ENCODE measurements at regions not wholly inside any gene's neighbourhood (a gene's known extent, or its start where the extent isn't known, plus 50 kb on each side); places are given as distances from the start of the nearest gene placed in this dataset.
"Not testable (repeated sequence)": the region's sequence is repeated elsewhere in the genome, so short reads cannot be mapped to it uniquely, and the experiment has no call there.

GRCh38 chr2:4908461-4908860 is 783.7 kb upstream of the SOX11 start:
- no peaks in the 10 kb centered on the region for H3K9me3 ChIP-seq (ENCODE audit: control insufficient read depth, low read length, poor library complexity, severe bottlenecking)
- no peak overlapping the region for H3K4me3 Mint-ChIP-seq
- no peak overlapping the region for H3K27ac Mint-ChIP-seq
- no peaks in the 10 kb centered on the region for H3K36me3 Mint-ChIP-seq (ENCODE audit: low read depth)
- H3K4me1 Mint-ChIP-seq, result no peaks in the 10 kb centered on the region
- no peaks in the 10 kb centered on the region for H3K27me3 Mint-ChIP-seq
- no peak for ATAC-seq
- DNase-seq, result no peak

DNA sequence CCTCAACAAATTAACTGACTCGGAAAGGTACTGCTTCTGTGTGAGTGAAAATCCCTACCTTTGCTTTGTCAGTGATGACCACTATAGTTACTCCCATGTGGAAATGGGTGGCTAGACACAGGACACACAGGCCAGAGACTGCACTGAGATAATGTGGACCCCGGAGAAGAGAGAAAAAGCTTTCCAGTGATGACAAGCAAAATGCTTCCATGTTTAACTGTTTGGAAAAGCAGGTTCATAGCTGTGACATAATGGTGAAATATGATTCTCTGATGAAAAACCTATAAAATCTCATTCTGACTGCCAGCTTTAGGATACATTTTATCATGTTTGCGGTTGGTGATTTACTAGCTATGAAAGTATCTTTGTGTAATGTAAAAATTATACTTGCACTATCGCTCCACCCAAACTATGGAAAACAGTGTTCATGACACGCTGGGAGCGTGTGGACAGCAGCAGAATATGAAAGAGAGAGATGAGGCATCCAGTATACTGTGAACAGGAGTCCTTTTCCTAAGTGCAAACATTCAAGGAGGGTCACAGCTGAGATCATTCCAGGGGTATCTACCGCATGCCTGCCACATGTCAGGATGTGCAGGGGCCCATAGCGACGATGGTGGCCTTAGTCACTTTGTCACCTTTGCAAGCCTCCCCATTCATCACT is 782.7 kb upstream of the SOX11 start:
- DNase-seq (no peak), ATAC-seq (no peak)
- Mint-ChIP-seq H3K4me3 (no peak overlapping the region), H3K36me3 (ENCODE audit: low read depth) (no peaks in the 10 kb centered on the region), H3K4me1 (no peaks in the 10 kb centered on the region), H3K27ac (no peak overlapping the region), H3K27me3 (no peaks in the 10 kb centered on the region)
- H3K9me3 ChIP-seq (ENCODE audit: control insufficient read depth, low read length, poor library complexity, severe bottlenecking), result no peaks in the 10 kb centered on the region

DNA sequence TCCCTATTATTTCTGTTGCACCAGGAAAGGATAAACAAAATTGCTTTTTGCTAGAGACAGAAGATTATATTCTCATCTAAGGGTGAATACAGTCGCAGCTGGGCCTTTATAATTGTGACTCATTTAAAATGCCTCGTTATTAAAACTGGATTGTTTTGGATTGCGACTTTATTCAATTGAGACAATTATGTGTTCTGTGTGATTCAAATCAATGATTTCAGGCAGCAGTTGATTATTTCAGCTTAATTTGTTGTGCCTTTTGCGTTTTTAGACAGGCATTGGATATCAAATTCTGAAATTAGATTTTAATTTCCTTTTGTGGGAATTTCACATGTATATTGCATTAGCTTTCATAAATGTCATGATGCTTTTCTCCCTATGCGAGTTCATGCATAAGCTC is 778.1 kb upstream of the SOX11 start:
- H3K9me3 ChIP-seq (ENCODE audit: control insufficient read depth, low read length, poor library complexity, severe bottlenecking), result no peaks in the 10 kb centered on the region
- ATAC-seq (no peak), DNase-seq (no peak)
- no peak overlapping the region for H3K27ac Mint-ChIP-seq
- no peak overlapping the region for H3K4me3 Mint-ChIP-seq
- no peaks in the 10 kb centered on the region for H3K4me1 Mint-ChIP-seq
- no peaks in the 10 kb centered on the region for H3K27me3 Mint-ChIP-seq
- H3K36me3 Mint-ChIP-seq (ENCODE audit: low read depth), result no peaks in the 10 kb centered on the region

DNA sequence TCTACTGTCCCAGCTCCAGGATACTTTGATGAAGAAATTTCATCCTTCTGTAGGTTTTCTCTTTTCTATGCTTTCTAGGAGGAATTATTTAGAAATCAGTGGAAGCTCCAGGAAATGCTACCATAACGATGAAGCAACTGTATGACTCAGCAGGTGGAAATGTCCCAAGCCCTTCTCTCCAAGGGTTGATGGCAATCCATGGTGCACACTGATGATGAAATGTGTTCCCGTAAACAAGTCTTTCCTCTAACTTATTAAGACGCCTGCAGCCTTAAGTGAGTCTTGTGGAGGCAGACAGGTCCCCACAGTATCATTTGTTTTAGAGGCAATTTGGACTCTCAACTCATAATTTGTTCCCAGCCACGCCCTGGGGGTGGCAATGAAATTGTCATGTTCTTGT is 777.6 kb upstream of the SOX11 start:
- DNase-seq, result no peak
- no peaks in the 10 kb centered on the region for H3K9me3 ChIP-seq (ENCODE audit: control insufficient read depth, low read length, poor library complexity, severe bottlenecking)
- Mint-ChIP-seq H3K4me1 (no peaks in the 10 kb centered on the region), H3K4me3 (no peak overlapping the region), H3K27me3 (no peaks in the 10 kb centered on the region), H3K36me3 (ENCODE audit: low read depth) (no peaks in the 10 kb centered on the region), H3K27ac (no peak overlapping the region)
- ATAC-seq, result no peak

- Mint-ChIP-seq H3K27ac (no peak overlapping the region), H3K4me1 (no peaks in the 10 kb centered on the region), H3K27me3 (no peaks in the 10 kb centered on the region), H3K36me3 (ENCODE audit: low read depth) (no peaks in the 10 kb centered on the region), H3K4me3 (no peak overlapping the region)
- no peaks in the 10 kb centered on the region for H3K9me3 ChIP-seq (ENCODE audit: control insufficient read depth, low read length, poor library complexity, severe bottlenecking)
- ATAC-seq, result no peak
- no peak for DNase-seq
Observed at GRCh38 chr2:4915357-4915756, 776.8 kb upstream of the SOX11 start.

GRCh38 chr2:4916094-4916493 is 776.1 kb upstream of the SOX11 start:
- DNase-seq (no peak), ATAC-seq (no peak)
- no peaks in the 10 kb centered on the region for H3K9me3 ChIP-seq (ENCODE audit: control insufficient read depth, low read length, poor library complexity, severe bottlenecking)
- H3K4me3 Mint-ChIP-seq, result no peak overlapping the region
- H3K36me3 Mint-ChIP-seq (ENCODE audit: low read depth), result no peaks in the 10 kb centered on the region
- H3K27ac Mint-ChIP-seq, result no peak overlapping the region
- H3K4me1 Mint-ChIP-seq, result no peaks in the 10 kb centered on the region
- H3K27me3 Mint-ChIP-seq, result no peaks in the 10 kb centered on the region

GRCh38 chr2:4930704-4931103 is 761.5 kb upstream of the SOX11 start:
- Mint-ChIP-seq H3K27ac (no peak overlapping the region), H3K36me3 (ENCODE audit: low read depth) (no peaks in the 10 kb centered on the region), H3K4me3 (no peak overlapping the region), H3K4me1 (no peaks in the 10 kb centered on the region), H3K27me3 (no peaks in the 10 kb centered on the region)
- no peaks in the 10 kb centered on the region for H3K9me3 ChIP-seq (ENCODE audit: control insufficient read depth, low read length, poor library complexity, severe bottlenecking)
- ATAC-seq (no peak), DNase-seq (no peak)

DNA sequence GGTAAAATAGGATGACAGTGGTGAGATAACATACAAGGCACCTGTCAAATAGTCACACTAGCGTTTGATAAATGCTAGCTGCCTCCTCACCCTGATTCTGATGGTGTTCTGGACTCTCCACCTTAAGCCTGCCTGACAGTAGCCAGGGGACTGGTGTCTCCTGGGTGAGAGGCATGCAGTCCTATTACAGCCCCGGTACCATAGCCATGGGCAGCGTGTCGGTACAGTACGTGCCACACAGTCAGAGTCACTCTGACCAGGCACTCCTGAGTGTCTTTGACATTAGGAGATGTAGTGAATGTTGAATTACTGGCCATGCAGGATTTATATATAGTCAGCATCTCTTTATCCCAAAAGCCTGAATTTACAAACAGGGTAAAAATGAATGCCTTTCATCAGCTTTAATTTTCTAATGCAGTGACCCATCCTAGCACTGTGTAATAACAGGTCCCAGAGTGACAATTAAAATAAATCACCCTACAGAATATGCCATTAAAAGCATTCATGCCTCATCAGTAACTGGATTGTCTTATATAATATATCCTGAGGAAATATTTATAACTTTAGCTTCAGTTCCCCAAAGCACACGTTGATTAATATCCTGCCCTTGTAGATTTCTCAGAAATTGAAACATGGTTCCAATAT is 760.3 kb upstream of the SOX11 start:
- Mint-ChIP-seq H3K27ac (no peak overlapping the region), H3K4me1 (no peaks in the 10 kb centered on the region), H3K27me3 (no peaks in the 10 kb centered on the region), H3K4me3 (no peak overlapping the region), H3K36me3 (ENCODE audit: low read depth) (no peaks in the 10 kb centered on the region)
- DNase-seq (no peak), ATAC-seq (no peak)
- H3K9me3 ChIP-seq (ENCODE audit: control insufficient read depth, low read length, poor library complexity, severe bottlenecking), result no peaks in the 10 kb centered on the region

GRCh38 chr2:4935291-4935690 is 756.9 kb upstream of the SOX11 start:
- DNase-seq; H3K27ac Mint-ChIP-seq; H3K4me1 Mint-ChIP-seq; ATAC-seq; H3K9me3 ChIP-seq (ENCODE audit: control insufficient read depth, low read length, poor library complexity, severe bottlenecking); H3K27me3 Mint-ChIP-seq; H3K36me3 Mint-ChIP-seq (ENCODE audit: low read depth); H3K4me3 Mint-ChIP-seq: not testable (repeated sequence)

DNA sequence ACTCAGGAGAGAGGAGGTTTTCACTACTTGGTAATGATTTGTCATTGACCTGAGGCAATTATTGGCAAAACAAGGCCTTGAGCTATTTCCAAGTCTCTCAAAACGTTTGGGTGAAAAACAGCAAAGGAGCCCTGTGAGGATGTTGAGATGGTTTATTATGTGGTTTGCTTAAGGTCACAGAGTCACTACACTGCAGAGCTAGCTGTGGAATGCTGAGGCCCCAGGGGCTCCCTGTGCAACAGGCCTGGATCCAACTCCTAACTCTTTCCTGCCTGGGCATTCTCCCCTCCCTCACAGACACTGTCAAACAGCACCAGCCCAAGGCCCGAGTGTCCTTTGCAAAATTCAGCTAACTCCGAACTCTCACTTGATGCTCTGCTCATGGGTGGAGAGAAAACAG is 754.6 kb upstream of the SOX11 start:
- Mint-ChIP-seq H3K27me3 (no peaks in the 10 kb centered on the region), H3K4me3 (no peak overlapping the region), H3K4me1 (no peaks in the 10 kb centered on the region), H3K27ac (no peak overlapping the region), H3K36me3 (ENCODE audit: low read depth) (no peaks in the 10 kb centered on the region)
- no peaks in the 10 kb centered on the region for H3K9me3 ChIP-seq (ENCODE audit: control insufficient read depth, low read length, poor library complexity, severe bottlenecking)
- no peak for DNase-seq
- ATAC-seq, result no peak

DNA sequence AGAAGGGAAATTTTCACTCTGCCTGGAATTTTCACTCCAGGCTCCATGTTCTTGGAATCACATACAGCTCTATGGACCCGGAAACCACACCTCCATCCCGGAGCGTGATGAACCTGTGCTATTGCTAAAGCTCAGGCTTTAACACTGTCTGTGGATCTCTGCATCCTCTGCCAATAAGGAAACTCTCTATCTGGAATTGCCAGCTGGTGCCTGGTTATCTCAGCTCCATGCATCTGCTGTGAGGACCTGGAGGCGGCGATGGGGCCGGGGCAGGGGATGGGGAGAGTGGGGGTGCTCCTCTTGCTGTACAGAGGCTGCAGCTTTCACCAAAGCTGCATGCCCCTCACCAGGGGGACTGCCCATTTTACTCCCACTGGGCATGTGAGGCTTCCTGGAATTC is 754.0 kb upstream of the SOX11 start:
- DNase-seq (no peak), ATAC-seq (no peak)
- no peak overlapping the region for H3K4me3 Mint-ChIP-seq

DNA sequence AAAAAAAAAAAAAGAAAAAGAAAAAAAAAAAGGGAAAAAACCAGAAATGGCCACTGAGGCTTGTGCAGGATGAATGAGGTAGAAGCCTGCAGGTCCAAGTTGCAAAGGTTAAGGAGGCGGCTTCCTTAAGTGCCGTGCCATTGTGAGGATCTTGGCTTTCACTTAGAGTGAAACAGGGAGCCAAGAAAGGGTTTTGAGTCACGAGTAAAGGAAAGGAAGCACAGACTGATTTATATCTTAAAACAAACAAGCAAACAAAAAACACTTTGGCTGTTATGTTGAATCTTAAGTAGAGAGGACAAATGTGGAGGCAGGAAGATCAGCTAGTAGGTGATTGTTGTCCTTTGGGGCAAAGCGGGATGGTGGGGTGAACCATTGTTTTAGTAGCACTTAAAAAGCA is 749.7 kb upstream of the SOX11 start:
- no peak for DNase-seq
- Mint-ChIP-seq H3K27ac (no peak overlapping the region), H3K4me3 (no peak overlapping the region), H3K27me3 (no peaks in the 10 kb centered on the region), H3K4me1 (no peaks in the 10 kb centered on the region), H3K36me3 (ENCODE audit: low read depth) (no peaks in the 10 kb centered on the region)
- ATAC-seq, result no peak
- H3K9me3 ChIP-seq (ENCODE audit: control insufficient read depth, low read length, poor library complexity, severe bottlenecking), result no peaks in the 10 kb centered on the region

More for the DNA sequence above, 754.0 kb upstream of the SOX11 start:
- Mint-ChIP-seq H3K4me1 (no peaks in the 10 kb centered on the region), H3K27me3 (no peaks in the 10 kb centered on the region), H3K27ac (no peak overlapping the region), H3K36me3 (ENCODE audit: low read depth) (no peaks in the 10 kb centered on the region)
- no peaks in the 10 kb centered on the region for H3K9me3 ChIP-seq (ENCODE audit: control insufficient read depth, low read length, poor library complexity, severe bottlenecking)

GRCh38 chr2:4947911-4948310 is 744.3 kb upstream of the SOX11 start:
- Mint-ChIP-seq H3K27me3 (no peaks in the 10 kb centered on the region), H3K4me1 (no peaks in the 10 kb centered on the region), H3K27ac (no peak overlapping the region), H3K4me3 (no peak overlapping the region), H3K36me3 (ENCODE audit: low read depth) (no peaks in the 10 kb centered on the region)
- no peak for ATAC-seq
- H3K9me3 ChIP-seq (ENCODE audit: control insufficient read depth, low read length, poor library complexity, severe bottlenecking), result no peaks in the 10 kb centered on the region
- no peak for DNase-seq

- Mint-ChIP-seq H3K4me1 (no peaks in the 10 kb centered on the region), H3K27ac (no peak overlapping the region), H3K27me3 (no peaks in the 10 kb centered on the region), H3K4me3 (no peak overlapping the region), H3K36me3 (ENCODE audit: low read depth) (no peaks in the 10 kb centered on the region)
- DNase-seq, result no peak
- ATAC-seq, result no peak
- H3K9me3 ChIP-seq (ENCODE audit: control insufficient read depth, low read length, poor library complexity, severe bottlenecking), result no peaks in the 10 kb centered on the region
Observed at GRCh38 chr2:4951368-4951767, 740.8 kb upstream of the SOX11 start.

Measured in T-helper 17 cell (primary cell).